ENCODE measurements at regions not wholly inside any gene's neighbourhood (a gene's known extent, or its start where the extent isn't known, plus 50 kb on each side); places are given as distances from the start of the nearest gene placed in this dataset.

GRCh38 chr9:126203313-126203712, 123.3 kb upstream of the MVB12B start:
- TF ChIP-seq CTCF (IDR thresholded peaks at IDR 0.05) (no peak), EZH2 (IDR thresholded peaks at IDR 0.05; ENCODE audit: borderline replicate concordance, insufficient read depth, low read depth, low read length, poor library complexity, severe bottlenecking) (no peak)
